ENCODE measurements at regions not wholly inside any gene's neighbourhood (a gene's known extent, or its start where the extent isn't known, plus 50 kb on each side); places are given as distances from the start of the nearest gene placed in this dataset.

DNA sequence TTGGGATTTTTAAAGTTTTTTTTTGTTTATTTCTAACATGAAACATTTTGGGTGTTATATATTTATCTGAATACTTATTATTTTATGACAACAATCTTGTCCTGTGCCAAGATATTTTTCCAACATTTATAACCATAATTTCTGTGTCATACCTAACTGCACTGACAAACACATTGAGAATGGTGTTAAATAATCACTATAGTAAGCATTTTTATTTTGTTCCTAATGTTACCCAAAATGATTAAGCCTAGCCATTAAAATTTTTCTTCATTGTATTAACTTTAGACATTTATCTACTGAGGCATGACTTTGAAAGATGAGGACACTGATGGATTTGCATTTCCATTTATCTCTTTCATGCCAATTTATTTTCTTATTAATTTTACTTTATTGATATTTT is 91.6 kb upstream of the STK32A start:
- Mint-ChIP-seq H3K4me1 (peaks cover 21% of the 10 kb centered on the region), H3K27ac (no peak overlapping the region), H3K4me3 (no peak overlapping the region), H3K36me3 (ENCODE audit: low read depth) (peaks cover 18% of the 10 kb centered on the region), H3K9me3 (peaks cover 24% of the 10 kb centered on the region), H3K27me3 (ENCODE audit: insufficient read depth) (peaks cover 4% of the 10 kb centered on the region)
- Histone ChIP-seq H3K27me3 (ENCODE audit: control insufficient read depth, insufficient read depth, low read length, poor library complexity, severe bottlenecking) (no peaks in the 10 kb centered on the region), H3K4me3 (ENCODE audit: low read length) (no peak overlapping the region), H3K9me3 (ENCODE audit: control insufficient read depth, low read length) (peaks cover 21% of the 10 kb centered on the region), H3K36me3 (ENCODE audit: control insufficient read depth, insufficient read depth, low read length) (no peaks in the 10 kb centered on the region), H3K4me1 (ENCODE audit: control insufficient read depth, insufficient read depth, low read length) (peaks cover 6% of the 10 kb centered on the region), H3K9ac (ENCODE audit: extremely low read depth, low read length, poor library complexity, severe bottlenecking) (no peak overlapping the region), H3K27ac (ENCODE audit: low read depth, low read length) (no peak overlapping the region)
- no peak for DNase-seq
- TF ChIP-seq, protein P1, sequence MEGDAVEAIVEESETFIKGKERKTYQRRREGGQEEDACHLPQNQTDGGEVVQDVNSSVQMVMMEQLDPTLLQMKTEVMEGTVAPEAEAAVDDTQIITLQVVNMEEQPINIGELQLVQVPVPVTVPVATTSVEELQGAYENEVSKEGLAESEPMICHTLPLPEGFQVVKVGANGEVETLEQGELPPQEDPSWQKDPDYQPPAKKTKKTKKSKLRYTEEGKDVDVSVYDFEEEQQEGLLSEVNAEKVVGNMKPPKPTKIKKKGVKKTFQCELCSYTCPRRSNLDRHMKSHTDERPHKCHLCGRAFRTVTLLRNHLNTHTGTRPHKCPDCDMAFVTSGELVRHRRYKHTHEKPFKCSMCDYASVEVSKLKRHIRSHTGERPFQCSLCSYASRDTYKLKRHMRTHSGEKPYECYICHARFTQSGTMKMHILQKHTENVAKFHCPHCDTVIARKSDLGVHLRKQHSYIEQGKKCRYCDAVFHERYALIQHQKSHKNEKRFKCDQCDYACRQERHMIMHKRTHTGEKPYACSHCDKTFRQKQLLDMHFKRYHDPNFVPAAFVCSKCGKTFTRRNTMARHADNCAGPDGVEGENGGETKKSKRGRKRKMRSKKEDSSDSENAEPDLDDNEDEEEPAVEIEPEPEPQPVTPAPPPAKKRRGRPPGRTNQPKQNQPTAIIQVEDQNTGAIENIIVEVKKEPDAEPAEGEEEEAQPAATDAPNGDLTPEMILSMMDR (conservative IDR thresholded peaks at IDR 0.05) = no peak

DNA sequence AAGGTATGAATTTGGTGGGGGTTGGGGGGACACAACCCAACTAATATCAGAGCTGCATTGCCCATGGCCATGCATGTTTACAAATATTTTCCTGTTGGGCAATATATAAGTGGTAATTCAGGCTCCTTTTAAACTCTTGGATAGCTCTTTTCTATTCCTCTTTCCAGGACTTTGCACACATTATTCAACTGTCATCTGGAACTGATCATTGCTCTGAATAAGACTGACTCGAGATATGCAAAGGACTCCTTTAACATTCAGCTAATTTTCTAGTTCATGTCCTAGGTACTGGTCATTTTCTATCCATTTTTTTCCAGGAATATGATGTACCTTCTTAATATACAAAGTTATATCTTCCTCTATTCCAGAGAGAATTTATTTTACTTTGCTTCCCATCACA is 89.5 kb upstream of the STK32A start:
- Histone ChIP-seq H3K27me3 (ENCODE audit: control insufficient read depth, insufficient read depth, low read length, poor library complexity, severe bottlenecking) (no peaks in the 10 kb centered on the region), H3K4me3 (ENCODE audit: low read length) (no peak overlapping the region), H3K27ac (ENCODE audit: low read depth, low read length) (no peak overlapping the region), H3K36me3 (ENCODE audit: control insufficient read depth, insufficient read depth, low read length) (no peaks in the 10 kb centered on the region), H3K4me1 (ENCODE audit: control insufficient read depth, insufficient read depth, low read length) (peaks cover 16% of the 10 kb centered on the region), H3K9ac (ENCODE audit: extremely low read depth, low read length, poor library complexity, severe bottlenecking) (no peak overlapping the region), H3K9me3 (ENCODE audit: control insufficient read depth, low read length) (peaks cover under 1% of the 10 kb centered on the region)
- Mint-ChIP-seq H3K4me1 (peaks cover 37% of the 10 kb centered on the region), H3K9me3 (peaks cover 3% of the 10 kb centered on the region), H3K36me3 (ENCODE audit: low read depth) (peaks cover 1% of the 10 kb centered on the region), H3K27me3 (ENCODE audit: insufficient read depth) (peaks cover 1% of the 10 kb centered on the region), H3K4me3 (no peak overlapping the region), H3K27ac (no peak overlapping the region)
- WGBS, 2 experiments (ENCODE audit: insufficient coverage in 1 of 2, insufficient read length in 1 of 2) = 95 to 100% methylated on average over 1 of the region's 1 CpG
- TF ChIP-seq, protein P1 (conservative IDR thresholded peaks at IDR 0.05) = no peak
- DNase-seq = no peak

DNA sequence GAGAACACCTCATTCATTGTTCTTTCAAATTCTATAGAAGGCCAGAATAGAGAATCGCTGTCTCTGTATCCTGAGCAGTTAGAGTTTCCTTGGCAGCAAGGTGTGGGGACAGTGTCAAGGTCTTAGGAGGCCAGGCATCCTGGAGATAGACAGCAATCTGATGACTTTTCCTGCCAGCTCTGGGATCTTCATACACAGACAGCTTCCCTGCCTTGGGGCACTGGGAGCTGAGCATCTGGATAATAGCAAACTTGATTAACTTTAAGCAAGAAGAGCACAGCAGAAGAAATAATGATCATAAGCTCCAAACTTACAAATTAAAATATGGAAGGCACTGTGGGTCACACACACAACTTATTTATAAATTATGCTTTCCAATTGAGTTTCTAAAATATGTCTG is 86.1 kb upstream of the STK32A start:
- Mint-ChIP-seq H3K36me3 (ENCODE audit: low read depth) (no peaks in the 10 kb centered on the region), H3K27ac (no peak overlapping the region), H3K4me1 (peaks cover 20% of the 10 kb centered on the region), H3K9me3 (no peaks in the 10 kb centered on the region), H3K4me3 (no peak overlapping the region), H3K27me3 (ENCODE audit: insufficient read depth) (peaks cover 1% of the 10 kb centered on the region)
- WGBS, 2 experiments (ENCODE audit: insufficient coverage in 1 of 2, insufficient read length in 1 of 2) = 67 to 97% methylated on average over 1 of the region's 1 CpG
- Histone ChIP-seq H3K36me3 (ENCODE audit: control insufficient read depth, insufficient read depth, low read length) (no peaks in the 10 kb centered on the region), H3K4me3 (ENCODE audit: low read length) (no peak overlapping the region), H3K27ac (ENCODE audit: low read depth, low read length) (no peak overlapping the region), H3K27me3 (ENCODE audit: control insufficient read depth, insufficient read depth, low read length, poor library complexity, severe bottlenecking) (no peaks in the 10 kb centered on the region), H3K9me3 (ENCODE audit: control insufficient read depth, low read length) (no peaks in the 10 kb centered on the region), H3K4me1 (ENCODE audit: control insufficient read depth, insufficient read depth, low read length) (peaks cover 11% of the 10 kb centered on the region), H3K9ac (ENCODE audit: extremely low read depth, low read length, poor library complexity, severe bottlenecking) (no peak overlapping the region)
- TF ChIP-seq, protein P1 (conservative IDR thresholded peaks at IDR 0.05) = no peak
- no peak for DNase-seq

Data from endodermal cell (in vitro differentiated cells).